ENCODE measurements at regions not wholly inside any gene's neighbourhood (a gene's known extent, or its start where the extent isn't known, plus 50 kb on each side); places are given as distances from the start of the nearest gene placed in this dataset.
A peak's percentile ranks its signal among the peaks of the same experiment; 100 is the strongest.

GRCh38 chr3:106168962-106169750 lies 300.3 kb upstream of the CBLB start:
- Histone ChIP-seq H3K4me1 (ENCODE audit: control insufficient read depth in 2 of 2, insufficient read depth in 1 of 2, low read depth in 1 of 2, low read length in 2 of 2) (no peaks in the 10 kb centered on the region), H3K27ac (replicated peaks; ENCODE audit: low read length) (no peak overlapping the region), H2AK5ac (ENCODE audit: low read depth, low read length) (no peak overlapping the region), H2BK15ac (ENCODE audit: low read length) (no peak overlapping the region), H4K8ac (ENCODE audit: low read depth, low read length) (no peak overlapping the region), H4K91ac (ENCODE audit: low read depth, low read length, poor library complexity) (no peak overlapping the region), H3K23ac (ENCODE audit: low read depth, low read length, poor library complexity) (no peak overlapping the region), H3K4me3 (ENCODE audit: low read length in 2 of 2) (no peak overlapping the region), H3K18ac (ENCODE audit: low read length) (no peak overlapping the region), H3K9ac (ENCODE audit: low read depth, low read length, poor library complexity) (no peak overlapping the region), H2BK5ac (ENCODE audit: low read length) (no peak overlapping the region), H3K79me1 (ENCODE audit: low read depth, low read length) (no peaks in the 10 kb centered on the region), H3K4me2 (ENCODE audit: insufficient read depth, low read length, poor library complexity, severe bottlenecking) (no peak overlapping the region), H3K27me3 (ENCODE audit: control insufficient read depth in 3 of 3, insufficient read depth in 3 of 3, low read depth in 1 of 3, low read length in 3 of 3) (no peaks in the 10 kb centered on the region), H3K9me3 (replicated peaks in 1 of 2; ENCODE audit: control insufficient read depth in 2 of 2, insufficient read depth in 1 of 2, low read depth in 1 of 2, low read length in 2 of 2) (no peaks in the 10 kb centered on the region), H2BK12ac (ENCODE audit: low read length) (no peak overlapping the region), H3K14ac (ENCODE audit: low read length) (no peak overlapping the region), H3K4ac (ENCODE audit: low read length) (no peak overlapping the region), H2AFZ (ENCODE audit: low read length) (peak overlapping the region; percentile 9), H2BK120ac (ENCODE audit: low read depth, low read length) (no peak overlapping the region), H3K36me3 (replicated peaks in 1 of 2; ENCODE audit: control insufficient read depth in 2 of 2, insufficient read depth in 2 of 2, low read length in 2 of 2) (no peaks in the 10 kb centered on the region)
- WGBS, 2 donors (ENCODE audit: extremely low coverage in 2 of 2, insufficient read length in 2 of 2, insufficient replicate concordance in 1 of 2), result no CpG with 5 or more reads among the region's 5 CpGs
- no peak for DNase-seq (ENCODE audit: low spot score)

- no CpG with 5 or more reads among the region's 1 CpG for WGBS, 2 donors (ENCODE audit: extremely low coverage in 2 of 2, insufficient read length in 2 of 2, insufficient replicate concordance in 1 of 2)
- H3K4me2 ChIP-seq (ENCODE audit: insufficient read depth, low read length, poor library complexity, severe bottlenecking), result no peak overlapping the region
- H3K4me1 ChIP-seq (ENCODE audit: control insufficient read depth in 2 of 2, insufficient read depth in 1 of 2, low read depth in 1 of 2, low read length in 2 of 2), result no peaks in the 10 kb centered on the region
- no peak overlapping the region for H2BK120ac ChIP-seq (ENCODE audit: low read depth, low read length)
- H3K9me3 ChIP-seq (replicated peaks in 1 of 2; ENCODE audit: control insufficient read depth in 2 of 2, insufficient read depth in 1 of 2, low read depth in 1 of 2, low read length in 2 of 2), result no peaks in the 10 kb centered on the region
- H3K4ac ChIP-seq (ENCODE audit: low read length), result no peak overlapping the region
- H2AFZ ChIP-seq (ENCODE audit: low read length), result peak overlapping the region; percentile 51
- H2BK15ac ChIP-seq (ENCODE audit: low read length), result no peak overlapping the region
- H3K27ac ChIP-seq (replicated peaks; ENCODE audit: low read length), result no peak overlapping the region
- H3K9ac ChIP-seq (ENCODE audit: low read depth, low read length, poor library complexity), result no peak overlapping the region
- H3K14ac ChIP-seq (ENCODE audit: low read length), result no peak overlapping the region
- no peak overlapping the region for H2BK12ac ChIP-seq (ENCODE audit: low read length)
- H2BK5ac ChIP-seq (ENCODE audit: low read length), result no peak overlapping the region
- H3K23ac ChIP-seq (ENCODE audit: low read depth, low read length, poor library complexity), result no peak overlapping the region
- H3K27me3 ChIP-seq (ENCODE audit: control insufficient read depth in 3 of 3, insufficient read depth in 3 of 3, low read depth in 1 of 3, low read length in 3 of 3), result peaks cover 0 to 3% (median 0%) of the 10 kb centered on the region in 3 experiments
- H2AK5ac ChIP-seq (ENCODE audit: low read depth, low read length), result no peak overlapping the region
- H3K4me3 ChIP-seq (ENCODE audit: low read length in 2 of 2), result no peak overlapping the region
- H3K18ac ChIP-seq (ENCODE audit: low read length), result no peak overlapping the region
- no peaks in the 10 kb centered on the region for H3K36me3 ChIP-seq (replicated peaks in 1 of 2; ENCODE audit: control insufficient read depth in 2 of 2, insufficient read depth in 2 of 2, low read length in 2 of 2)
- H4K8ac ChIP-seq (ENCODE audit: low read depth, low read length), result no peak overlapping the region
- no peak overlapping the region for H4K91ac ChIP-seq (ENCODE audit: low read depth, low read length, poor library complexity)
- DNase-seq (ENCODE audit: low spot score), result no peak
- no peaks in the 10 kb centered on the region for H3K79me1 ChIP-seq (ENCODE audit: low read depth, low read length)
Measured at GRCh38 chr3:106170636-106171035, 301.8 kb upstream of the CBLB start.

- H3K4me3 ChIP-seq (ENCODE audit: low read length in 2 of 2), result no peak overlapping the region
- no peak for DNase-seq (ENCODE audit: low spot score)
- no peak overlapping the region for H3K9ac ChIP-seq (ENCODE audit: low read depth, low read length, poor library complexity)
- no CpG with 5 or more reads among the region's 4 CpGs for WGBS, 2 donors (ENCODE audit: extremely low coverage in 2 of 2, insufficient read length in 2 of 2, insufficient replicate concordance in 1 of 2)
- H3K14ac ChIP-seq (ENCODE audit: low read length), result no peak overlapping the region
- H3K18ac ChIP-seq (ENCODE audit: low read length), result no peak overlapping the region
- H3K4ac ChIP-seq (ENCODE audit: low read length), result no peak overlapping the region
- H2BK15ac ChIP-seq (ENCODE audit: low read length), result no peak overlapping the region
- H3K4me2 ChIP-seq (ENCODE audit: insufficient read depth, low read length, poor library complexity, severe bottlenecking), result no peak overlapping the region
- no peak overlapping the region for H2AFZ ChIP-seq (ENCODE audit: low read length)
- H3K9me3 ChIP-seq (replicated peaks in 1 of 2; ENCODE audit: control insufficient read depth in 2 of 2, insufficient read depth in 1 of 2, low read depth in 1 of 2, low read length in 2 of 2), result no peaks in the 10 kb centered on the region
- no peaks in the 10 kb centered on the region for H3K36me3 ChIP-seq (replicated peaks in 1 of 2; ENCODE audit: control insufficient read depth in 2 of 2, insufficient read depth in 2 of 2, low read length in 2 of 2)
- no peak overlapping the region for H2AK5ac ChIP-seq (ENCODE audit: low read depth, low read length)
- H4K91ac ChIP-seq (ENCODE audit: low read depth, low read length, poor library complexity), result no peak overlapping the region
- no peak overlapping the region for H2BK120ac ChIP-seq (ENCODE audit: low read depth, low read length)
- H3K4me1 ChIP-seq (ENCODE audit: control insufficient read depth in 2 of 2, insufficient read depth in 1 of 2, low read depth in 1 of 2, low read length in 2 of 2), result no peaks in the 10 kb centered on the region
- no peak overlapping the region for H2BK12ac ChIP-seq (ENCODE audit: low read length)
- no peak overlapping the region for H3K27ac ChIP-seq (replicated peaks; ENCODE audit: low read length)
- H3K23ac ChIP-seq (ENCODE audit: low read depth, low read length, poor library complexity), result no peak overlapping the region
- H2BK5ac ChIP-seq (ENCODE audit: low read length), result no peak overlapping the region
- H4K8ac ChIP-seq (ENCODE audit: low read depth, low read length), result no peak overlapping the region
- no peaks in the 10 kb centered on the region for H3K79me1 ChIP-seq (ENCODE audit: low read depth, low read length)
- peaks cover 0 to 3% (median 0%) of the 10 kb centered on the region in 3 experiments for H3K27me3 ChIP-seq (ENCODE audit: control insufficient read depth in 3 of 3, insufficient read depth in 3 of 3, low read depth in 1 of 3, low read length in 3 of 3)
Measured at GRCh38 chr3:106172101-106172500, 303.3 kb upstream of the CBLB start.

GRCh38 chr3:106172780-106173179 lies 304.0 kb upstream of the CBLB start:
- no peak overlapping the region for H4K8ac ChIP-seq (ENCODE audit: low read depth, low read length)

More at GRCh38 chr3:106172780-106173179, 304.0 kb upstream of the CBLB start:
- Histone ChIP-seq H3K4me2 (ENCODE audit: insufficient read depth, low read length, poor library complexity, severe bottlenecking) (no peak overlapping the region), H3K4me1 (ENCODE audit: control insufficient read depth in 2 of 2, insufficient read depth in 1 of 2, low read depth in 1 of 2, low read length in 2 of 2) (no peaks in the 10 kb centered on the region), H2BK15ac (ENCODE audit: low read length) (no peak overlapping the region), H3K14ac (ENCODE audit: low read length) (no peak overlapping the region), H2BK5ac (ENCODE audit: low read length) (no peak overlapping the region), H4K91ac (ENCODE audit: low read depth, low read length, poor library complexity) (no peak overlapping the region), H3K27me3 (ENCODE audit: control insufficient read depth in 3 of 3, insufficient read depth in 3 of 3, low read depth in 1 of 3, low read length in 3 of 3) (peaks cover 0 to 3% (median 0%) of the 10 kb centered on the region in 3 experiments), H3K23ac (ENCODE audit: low read depth, low read length, poor library complexity) (no peak overlapping the region), H3K4ac (ENCODE audit: low read length) (no peak overlapping the region), H2AFZ (ENCODE audit: low read length) (no peak overlapping the region), H3K9me3 (replicated peaks in 1 of 2; ENCODE audit: control insufficient read depth in 2 of 2, insufficient read depth in 1 of 2, low read depth in 1 of 2, low read length in 2 of 2) (no peaks in the 10 kb centered on the region), H3K79me1 (ENCODE audit: low read depth, low read length) (no peaks in the 10 kb centered on the region), H3K9ac (ENCODE audit: low read depth, low read length, poor library complexity) (no peak overlapping the region), H3K18ac (ENCODE audit: low read length) (no peak overlapping the region), H2AK5ac (ENCODE audit: low read depth, low read length) (no peak overlapping the region), H3K36me3 (replicated peaks in 1 of 2; ENCODE audit: control insufficient read depth in 2 of 2, insufficient read depth in 2 of 2, low read length in 2 of 2) (no peaks in the 10 kb centered on the region), H3K4me3 (ENCODE audit: low read length in 2 of 2) (no peak overlapping the region), H3K27ac (replicated peaks; ENCODE audit: low read length) (no peak overlapping the region), H2BK12ac (ENCODE audit: low read length) (no peak overlapping the region), H2BK120ac (ENCODE audit: low read depth, low read length) (no peak overlapping the region)
- no peak for DNase-seq (ENCODE audit: low spot score)
- WGBS, 2 donors (ENCODE audit: extremely low coverage in 2 of 2, insufficient read length in 2 of 2, insufficient replicate concordance in 1 of 2), result no CpG with 5 or more reads among the region's 1 CpG

Data from neuronal stem cell (in vitro differentiated cells).